CD4-positive, alpha-beta T cell (primary cell): ENCODE measurements at regions not wholly inside any gene's neighbourhood (a gene's known extent, or its start where the extent isn't known, plus 50 kb on each side); places are given as distances from the start of the nearest gene placed in this dataset.

Experiments used
- ATAC-seq: fragments of 200-7000 bp; cut with Tn5 transposase; one replicate; pipeline ENCODE4 v1.10.0; 2022; ENCODE audit warnings: mild to moderate bottlenecking; ENCODE audit not compliant: poor library complexity
- CTCF ChIA-PET: fragments of 350-600 bp; sonication (Branson Sonifier 250); formaldehyde crosslinking; loops from one replicate; lab custom pipeline; 2021; ENCODE audit warnings: antibody characterized with exemption, inconsistent platforms; lab: Charles Lee
- POLR2A ChIA-PET: fragments of 350-600 bp; sonication (Branson Sonifier 250); formaldehyde crosslinking; loops from one replicate; lab custom pipeline; 2021; ENCODE audit warnings: antibody characterized with exemption, inconsistent platforms; lab: Charles Lee
- DNase-seq, 14 experiments: peaks; one replicate each; pipeline ENCODE4 v3.0.0-alpha.2; 2013 to 2020; ENCODE audit warnings: mixed read lengths in 2 of 14
- H3K27ac ChIP-seq, 2 donors: one replicate each; pipeline versions ENCODE4 v1.5.1 to v1.7.0; 2013; ENCODE audit warnings: low read length in 2 of 2, low read depth in 1 of 2, mild to moderate bottlenecking in 1 of 2
- H3K27me3 ChIP-seq, 2 experiments: 1 replicate in 1 of 2; 2 replicates in 1 of 2; pipeline versions ENCODE4 v1.6.1 to v1.7.0; 2013; ENCODE audit warnings: low read length in 2 of 2, control low read depth in 1 of 2, mild to moderate bottlenecking in 1 of 2, moderate library complexity in 1 of 2; ENCODE audit not compliant: insufficient read depth in 2 of 2, control insufficient read depth in 1 of 2
- H3K36me3 ChIP-seq: one replicate; pipeline ENCODE4 v1.6.1; 2013; ENCODE audit warnings: low read length, control low read depth; ENCODE audit not compliant: insufficient read depth
- H3K4me1 ChIP-seq: one replicate; pipeline ENCODE4 v1.6.1; 2013; ENCODE audit warnings: low read length, control low read depth; ENCODE audit not compliant: insufficient read depth
- H3K4me3 ChIP-seq: one replicate; pipeline ENCODE4 v1.5.1; 2013; ENCODE audit warnings: mild to moderate bottlenecking, low read length, moderate library complexity
- H3K9me3 ChIP-seq, 2 experiments: 1 replicate in 1 of 2; 2 replicates in 1 of 2; pipeline versions ENCODE4 v1.6.1 to v1.7.0; 2013; ENCODE audit warnings: low read length in 2 of 2, mild to moderate bottlenecking in 2 of 2, control low read depth in 1 of 2, moderate library complexity in 1 of 2; ENCODE audit not compliant: control insufficient read depth in 1 of 2, insufficient read depth in 1 of 2
- H3K27ac Mint-ChIP-seq: one replicate; pipeline ENCODE4 v1.8.0; 2020; ENCODE audit warnings: mixed read lengths
- H3K27me3 Mint-ChIP-seq: one replicate; pipeline ENCODE4 v1.8.0; 2021; ENCODE audit warnings: mixed read lengths
- H3K36me3 Mint-ChIP-seq: one replicate; pipeline ENCODE4 v1.8.0; 2021; ENCODE audit warnings: low read depth, mixed read lengths
- H3K4me1 Mint-ChIP-seq: one replicate; pipeline ENCODE4 v1.8.0; 2021; ENCODE audit warnings: low read depth, mixed read lengths
- H3K4me3 Mint-ChIP-seq: one replicate; pipeline ENCODE4 v1.8.0; 2020; ENCODE audit warnings: mild to moderate bottlenecking, mixed read lengths
- H3K9me3 Mint-ChIP-seq: one replicate; pipeline ENCODE4 v1.8.0; 2020; ENCODE audit warnings: mixed read lengths
- CTCF ChIP-seq: fragments of 200-600 bp; IDR thresholded peaks from one replicate; pipeline ENCODE4 v1.8.0; 2022; ENCODE audit warnings: antibody characterized with exemption, mild to moderate bottlenecking
- intact Hi-C, 2 experiments: fragments of 100-400 bp; cut with DNase I in 1 of 2; cut with micrococcal nuclease in 1 of 2; formaldehyde crosslinking; loops; one replicate each; pipeline versions ENCODE4 v1.15.1 to v1.9.0; 2023 to 2025; cut with DNase I, micrococcal nuclease

- H3K27ac ChIP-seq: no peak overlapping the region
- no peaks in the 10 kb centered on the region for H3K36me3 ChIP-seq
- Mint-ChIP-seq H3K27me3 (no peaks in the 10 kb centered on the region), H3K27ac (no peak overlapping the region), H3K36me3 (no peaks in the 10 kb centered on the region), H3K4me3 (no peak overlapping the region), H3K4me1 (no peaks in the 10 kb centered on the region), H3K9me3 (peaks cover 4% of the 10 kb centered on the region)
- no peak for DNase-seq
- POLR2A ChIA-PET: no interaction called here
- CTCF ChIA-PET: no interaction called here
- no peak overlapping the region for H3K4me3 ChIP-seq
- TF ChIP-seq CTCF: no peak
- peaks cover 0 to 27% of the 10 kb centered on the region in 2 experiments for H3K9me3 ChIP-seq
- H3K27me3 ChIP-seq: no peaks in the 10 kb centered on the region
- H3K4me1 ChIP-seq: no peaks in the 10 kb centered on the region
- intact Hi-C loops: no loop called here
- no peak for ATAC-seq
These were observed 116.5 kb upstream of the FBXL7 start for GRCh38 chr5:15383469-15383868.

DNA sequence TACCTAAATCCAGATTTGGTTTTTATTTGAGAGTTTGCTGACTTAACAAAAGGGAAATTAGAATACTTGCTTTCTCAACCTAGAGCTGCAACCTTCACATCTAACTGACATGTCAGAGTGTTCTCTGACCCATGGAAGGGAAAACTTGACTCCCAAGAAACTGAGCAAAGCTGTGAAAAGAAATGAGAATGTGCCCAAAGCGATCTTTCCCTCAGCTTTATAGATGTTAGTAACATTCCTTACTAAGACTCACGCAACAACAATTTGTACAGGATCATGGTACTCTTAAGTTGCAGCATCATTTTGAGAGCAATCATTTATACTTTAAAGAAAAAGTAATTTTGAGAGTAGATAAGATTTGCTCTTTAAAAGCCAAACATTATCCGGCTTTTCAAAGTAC is 117.0 kb upstream of the FBXL7 start:
- H3K9me3 Mint-ChIP-seq: peaks cover 4% of the 10 kb centered on the region
- POLR2A ChIA-PET: no interaction called here
- H3K27ac Mint-ChIP-seq: no peak overlapping the region
- ATAC-seq (no peak), DNase-seq (no peak)
- no peaks in the 10 kb centered on the region for H3K27me3 ChIP-seq
- H3K36me3 Mint-ChIP-seq: no peaks in the 10 kb centered on the region
- CTCF ChIA-PET: no interaction called here
- no peak for TF ChIP-seq CTCF
- peaks cover 0 to 27% of the 10 kb centered on the region in 2 experiments for H3K9me3 ChIP-seq
- intact Hi-C loops: no loop called here
- no peaks in the 10 kb centered on the region for H3K36me3 ChIP-seq
- no peak overlapping the region for H3K4me3 ChIP-seq
- no peak overlapping the region for H3K27ac ChIP-seq
- no peaks in the 10 kb centered on the region for H3K4me1 ChIP-seq
- no peak overlapping the region for H3K4me3 Mint-ChIP-seq
- no peaks in the 10 kb centered on the region for H3K27me3 Mint-ChIP-seq
- no peaks in the 10 kb centered on the region for H3K4me1 Mint-ChIP-seq

- H3K4me1 Mint-ChIP-seq: no peaks in the 10 kb centered on the region
- CTCF ChIA-PET: no interaction called here
- no peaks in the 10 kb centered on the region for H3K36me3 Mint-ChIP-seq
- intact Hi-C loops: no loop called here
- Histone ChIP-seq H3K4me1 (no peaks in the 10 kb centered on the region), H3K9me3 (peaks cover 0 to 2% of the 10 kb centered on the region in 2 experiments), H3K36me3 (no peaks in the 10 kb centered on the region), H3K27ac (no peak overlapping the region), H3K27me3 (no peaks in the 10 kb centered on the region), H3K4me3 (no peak overlapping the region)
- DNase-seq (no peak), ATAC-seq (no peak)
- no peak for TF ChIP-seq CTCF
- H3K27ac Mint-ChIP-seq: no peak overlapping the region
- no peak overlapping the region for H3K4me3 Mint-ChIP-seq
- H3K9me3 Mint-ChIP-seq: peaks cover 10% of the 10 kb centered on the region
- POLR2A ChIA-PET: no interaction called here
- H3K27me3 Mint-ChIP-seq: no peaks in the 10 kb centered on the region
These were observed 122.2 kb upstream of the FBXL7 start for GRCh38 chr5:15377573-15378340.
